COR-L47 (cell line): ENCODE measurements at regions not wholly inside any gene's neighbourhood (a gene's known extent, or its start where the extent isn't known, plus 50 kb on each side); places are given as distances from the start of the nearest gene placed in this dataset.
"Not testable (repeated sequence)": the region's sequence is repeated elsewhere in the genome, so short reads cannot be mapped to it uniquely, and the experiment has no call there.

Experiments used
- DNase-seq: peaks from one replicate; lab custom pipeline; 2025; lab: John Stamatoyannopoulos, UW

DNA sequence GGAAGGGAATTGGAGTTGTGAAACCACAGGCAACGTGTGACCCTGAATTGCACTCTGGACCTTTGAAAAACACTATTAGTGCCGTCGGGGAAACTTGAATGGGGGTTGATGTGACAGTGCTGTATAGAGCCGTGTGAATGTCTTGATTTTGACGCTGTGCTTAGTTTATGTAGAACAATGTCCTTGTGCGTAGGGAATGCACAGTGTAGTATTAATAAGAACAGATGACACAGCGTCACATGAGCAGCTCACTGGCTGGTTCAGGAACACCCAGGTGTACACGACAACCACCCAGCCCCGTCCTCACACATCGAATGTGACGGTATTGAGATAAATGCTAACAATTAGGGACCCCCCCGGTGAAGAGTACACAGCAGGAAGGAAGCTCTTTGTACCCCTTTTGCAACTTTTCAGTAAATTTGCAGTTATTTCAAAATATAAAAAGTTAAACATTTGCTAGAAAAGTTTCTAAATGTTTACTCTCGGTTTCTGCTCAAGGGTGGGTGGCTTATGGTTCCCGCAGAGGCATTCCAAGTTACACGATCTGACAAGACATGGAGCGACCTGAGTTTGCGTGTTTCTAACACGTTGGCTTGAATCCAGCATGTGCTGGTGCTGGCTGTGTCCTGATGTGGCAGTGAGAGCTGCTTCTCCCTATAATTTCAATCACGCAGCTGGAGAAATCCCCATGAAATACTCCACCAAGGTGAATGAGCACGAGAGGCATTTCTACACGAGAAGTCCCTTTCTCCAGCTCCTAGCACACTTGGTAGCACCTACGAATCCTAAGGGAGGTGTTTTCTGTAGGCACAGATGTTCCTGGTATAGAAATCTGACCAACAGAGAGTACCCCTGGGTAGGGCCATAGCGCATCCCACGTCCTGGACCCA is 208.0 kb upstream of the EXOC2 start:
- DNase-seq, result no peak

DNA sequence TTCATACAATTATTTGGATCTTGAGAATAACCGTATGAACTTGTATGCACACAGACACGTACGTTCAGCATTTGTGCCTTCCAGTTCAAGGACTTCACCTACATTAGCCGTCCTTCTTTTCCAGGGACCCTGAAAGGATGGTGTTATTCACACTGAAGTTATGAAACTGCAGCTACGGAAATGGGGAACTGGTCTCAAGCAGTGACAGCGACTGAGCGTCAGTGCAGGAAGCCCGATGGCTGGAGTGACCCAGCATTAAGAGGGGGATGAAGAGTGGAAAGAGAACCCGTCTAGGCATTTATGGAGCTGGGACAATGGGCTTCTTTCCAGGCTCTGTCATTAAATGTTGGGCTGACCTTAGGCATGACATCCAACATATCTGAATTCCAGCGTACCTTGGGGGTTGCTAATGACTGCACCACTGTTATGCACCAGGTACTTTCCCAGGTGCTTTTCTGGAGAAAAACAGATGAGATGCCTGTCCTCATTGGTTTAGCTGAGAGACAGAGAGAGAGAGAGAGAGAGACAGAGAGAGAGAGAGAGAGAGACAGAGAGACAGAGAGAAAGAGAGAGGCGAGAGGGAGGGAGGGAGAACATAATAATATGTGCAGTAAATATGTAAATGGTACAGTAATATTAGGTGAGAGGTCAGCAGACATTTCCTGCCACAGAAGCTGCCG is 204.7 kb upstream of the EXOC2 start:
- DNase-seq, result no peak

DNA sequence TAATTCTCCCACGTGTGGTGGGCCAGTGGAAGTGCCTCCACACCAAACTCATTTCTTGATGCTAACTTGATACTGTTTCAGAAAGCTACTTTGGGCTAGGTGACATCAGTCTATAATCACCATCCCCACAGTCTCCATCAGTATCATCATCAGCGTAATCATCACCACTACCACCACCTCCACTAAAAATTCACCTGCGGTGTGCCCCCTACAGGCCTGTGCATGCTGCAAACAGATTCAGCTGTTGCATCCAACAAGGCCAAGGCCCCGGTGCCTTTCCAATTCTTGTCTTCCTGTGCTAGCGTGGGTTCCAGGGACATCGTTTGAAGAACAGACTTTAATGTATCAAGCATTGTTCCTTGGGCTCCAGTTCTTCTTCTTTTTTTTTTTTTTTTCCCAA is 201.3 kb upstream of the EXOC2 start:
- no peak for DNase-seq

DNA sequence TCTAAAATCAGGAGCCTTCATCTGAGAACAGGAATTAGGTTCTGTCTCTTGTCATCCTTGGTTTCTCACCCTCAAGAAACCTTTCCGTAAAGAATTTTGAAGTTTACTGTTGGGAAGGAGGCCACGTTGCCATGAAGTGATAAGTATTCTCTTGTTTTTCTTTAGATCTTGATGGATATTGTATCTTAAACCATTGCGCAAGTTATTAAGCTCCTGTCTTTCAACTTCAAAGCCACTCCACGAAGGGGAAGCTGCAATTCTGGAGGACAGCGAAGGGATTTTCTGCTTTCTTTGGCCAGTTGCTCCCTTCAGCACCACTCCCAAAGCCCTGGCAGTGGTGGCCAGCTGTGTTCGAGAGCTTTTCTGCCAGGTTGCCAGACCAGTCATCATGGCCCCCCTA is 198.1 kb upstream of the EXOC2 start:
- DNase-seq, result no peak

DNA sequence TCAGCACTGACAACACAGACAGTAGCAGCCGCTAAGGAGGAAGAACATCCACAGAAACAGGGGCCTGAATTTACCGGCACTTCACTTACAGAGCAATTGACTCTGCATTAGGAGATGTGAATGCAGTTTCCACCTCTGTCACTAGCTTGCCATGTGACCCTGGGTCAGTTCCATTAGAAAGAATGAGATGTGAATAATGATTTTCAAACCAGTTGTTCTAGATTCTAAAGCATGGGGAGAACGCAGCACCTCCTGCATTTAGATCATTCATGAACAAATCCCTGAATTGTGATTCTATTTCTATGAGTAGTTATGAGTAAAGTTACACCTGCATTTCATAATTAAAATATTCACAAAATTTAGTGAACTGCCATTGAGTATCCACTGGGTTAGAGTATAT is 197.3 kb upstream of the EXOC2 start:
- no peak for DNase-seq

DNA sequence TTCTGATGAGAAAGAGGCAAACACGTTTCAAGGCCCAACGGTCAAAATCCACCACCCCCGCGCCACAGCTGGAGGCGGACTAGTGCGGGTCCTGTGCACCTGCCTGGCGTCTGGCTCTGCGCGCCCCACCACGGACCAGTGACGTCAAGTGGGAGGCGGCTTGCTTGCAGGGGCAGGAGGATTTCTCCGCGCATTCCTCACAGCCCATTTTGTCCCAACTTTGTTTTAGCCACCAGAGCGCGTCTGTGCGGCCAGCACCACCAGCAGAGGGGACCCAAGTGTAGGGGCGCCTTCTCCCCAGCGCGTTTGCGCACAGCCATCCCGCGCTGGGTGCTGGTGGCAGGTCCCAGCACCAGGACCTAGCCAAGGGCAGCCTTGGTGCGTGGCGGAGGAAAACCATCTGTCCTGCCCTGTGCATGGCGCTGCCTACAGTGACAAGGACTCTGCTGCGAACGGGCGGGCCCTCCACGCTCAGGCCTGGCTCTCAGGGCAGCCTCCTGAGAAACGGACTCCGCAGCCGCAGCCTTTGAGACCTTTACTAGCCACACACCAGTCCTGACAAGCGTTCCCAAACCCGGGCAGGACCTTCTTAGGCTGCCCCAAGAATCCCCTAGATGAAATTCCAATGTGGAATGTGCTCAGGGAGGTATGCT is 194.8 kb upstream of the EXOC2 start:
- no peak for DNase-seq

DNA sequence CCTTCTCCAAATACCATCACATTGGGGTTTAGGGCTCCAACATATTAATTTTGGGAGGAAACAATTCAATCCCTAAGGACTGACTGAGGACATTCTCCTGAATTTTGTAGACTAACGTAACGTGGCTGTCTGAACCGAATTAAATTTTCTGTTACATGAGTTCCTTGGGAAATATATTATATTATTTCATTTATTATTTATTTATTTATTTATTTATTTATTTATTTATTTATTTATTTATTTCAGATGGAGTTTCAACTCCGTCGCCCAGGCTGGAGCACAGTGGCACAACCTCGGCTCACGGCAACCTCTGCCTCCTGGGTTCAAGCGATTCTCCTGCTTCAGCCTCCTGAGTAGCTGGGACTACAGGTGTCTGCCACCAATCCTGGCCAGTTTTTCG is 193.2 kb upstream of the EXOC2 start:
- not testable (repeated sequence) for DNase-seq

DNA sequence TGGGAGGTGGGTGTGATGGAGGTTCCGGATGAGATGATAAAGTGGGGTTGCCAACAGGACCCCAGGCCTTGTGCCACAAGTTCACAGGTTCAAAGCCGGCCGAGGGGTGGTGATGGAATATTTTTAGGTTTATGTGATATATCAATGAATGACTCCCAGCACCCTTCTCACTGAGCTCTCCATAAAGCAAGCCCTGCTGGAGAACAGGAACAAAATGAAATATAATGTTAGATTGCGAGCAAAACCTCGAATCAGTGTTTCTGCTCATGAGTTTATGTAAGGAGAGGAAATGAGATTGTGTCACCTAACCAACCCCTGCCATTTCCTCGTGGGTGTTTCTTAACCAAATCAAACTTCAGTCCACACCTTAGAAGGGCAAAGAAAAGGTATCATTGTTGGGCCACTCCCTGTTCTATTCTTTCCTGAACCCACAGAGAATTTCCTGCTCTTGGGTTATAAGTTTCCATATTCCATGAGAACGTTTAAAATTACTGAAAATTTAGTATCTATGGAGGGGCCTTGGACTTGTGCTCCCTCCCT is 192.2 kb upstream of the EXOC2 start:
- no peak for DNase-seq

DNA sequence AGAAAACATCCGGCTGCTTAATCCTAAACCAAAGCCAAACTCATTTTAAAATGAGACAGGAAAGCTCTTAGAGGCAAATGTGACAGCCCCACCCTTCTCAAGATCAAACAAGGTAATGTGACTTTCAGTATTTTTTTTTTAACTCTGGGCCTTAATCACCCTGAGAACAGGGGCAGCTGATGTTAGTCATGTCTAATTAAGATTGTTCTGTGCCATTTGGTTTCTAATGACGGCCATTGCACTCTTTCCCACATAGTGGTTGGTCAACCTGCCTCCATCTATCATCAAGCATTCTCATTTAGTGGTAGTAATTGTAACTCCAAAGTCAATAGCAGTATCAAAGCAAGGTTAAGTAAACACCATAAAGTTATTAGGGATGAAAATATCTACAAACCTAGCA is 191.6 kb upstream of the EXOC2 start:
- DNase-seq, result no peak

DNA sequence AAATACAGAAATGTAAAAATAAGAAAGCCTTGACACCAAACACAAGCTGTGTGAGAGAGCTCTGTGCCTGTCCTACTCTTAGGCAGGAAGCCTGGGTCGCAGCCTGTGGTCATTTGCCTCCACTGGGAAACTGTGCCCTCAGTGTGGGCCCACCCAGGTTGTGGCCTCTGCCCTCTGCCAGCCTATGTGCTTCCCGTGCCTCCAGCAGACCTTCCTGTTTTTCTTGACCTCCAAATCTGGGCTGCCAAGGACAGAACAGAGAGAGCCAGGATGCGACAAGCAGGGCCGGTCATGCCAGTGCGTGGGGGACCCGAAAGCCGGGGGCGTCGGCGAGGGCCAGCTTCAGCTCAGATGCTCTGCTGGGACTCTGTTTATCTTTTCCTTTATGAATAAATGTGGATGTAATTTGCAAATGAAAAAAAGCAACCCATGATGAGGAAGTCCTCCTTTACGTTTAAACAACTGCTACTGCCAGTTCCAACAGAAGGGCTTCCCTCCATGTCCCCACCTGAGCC is 189.2 kb upstream of the EXOC2 start:
- DNase-seq, result no peak

DNA sequence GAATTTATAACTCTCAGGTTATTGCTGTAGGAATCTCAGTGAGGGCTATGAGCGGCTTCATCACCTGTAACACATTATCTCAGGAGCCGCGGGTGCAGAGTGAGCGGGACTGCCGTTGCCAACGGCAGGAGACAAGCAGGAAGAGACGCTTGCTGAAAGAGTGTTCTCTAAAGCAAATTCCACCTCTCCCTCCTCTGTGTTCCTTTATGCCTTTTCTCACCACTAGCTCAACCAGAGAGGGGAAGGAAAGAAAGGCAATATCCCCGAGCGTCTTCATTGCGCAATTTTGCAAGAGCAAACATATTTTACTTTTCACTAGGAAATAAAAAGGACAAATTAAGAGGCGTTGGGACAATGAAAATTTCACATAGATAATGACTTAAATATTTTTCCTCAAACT is 185.2 kb upstream of the EXOC2 start:
- no peak for DNase-seq

DNA sequence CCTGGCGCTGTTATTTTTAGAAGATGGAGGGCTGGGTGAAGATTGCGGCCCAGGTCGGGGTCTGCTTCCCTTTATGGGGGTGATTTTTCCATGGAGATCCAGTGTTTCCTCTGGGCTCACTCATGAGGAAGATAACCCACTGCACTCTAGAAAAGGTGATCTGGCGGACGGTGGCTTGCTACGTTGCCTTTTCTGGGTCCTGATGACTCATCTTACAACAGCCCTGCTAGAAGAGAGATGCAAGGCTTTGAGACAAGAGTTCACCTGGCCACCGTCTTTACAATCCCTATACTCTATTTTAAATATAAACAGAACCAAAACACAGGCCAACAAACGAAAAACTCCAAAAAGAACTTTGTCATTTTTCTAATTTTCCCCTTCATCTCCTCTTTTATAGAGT is 182.1 kb upstream of the EXOC2 start:
- no peak for DNase-seq

DNA sequence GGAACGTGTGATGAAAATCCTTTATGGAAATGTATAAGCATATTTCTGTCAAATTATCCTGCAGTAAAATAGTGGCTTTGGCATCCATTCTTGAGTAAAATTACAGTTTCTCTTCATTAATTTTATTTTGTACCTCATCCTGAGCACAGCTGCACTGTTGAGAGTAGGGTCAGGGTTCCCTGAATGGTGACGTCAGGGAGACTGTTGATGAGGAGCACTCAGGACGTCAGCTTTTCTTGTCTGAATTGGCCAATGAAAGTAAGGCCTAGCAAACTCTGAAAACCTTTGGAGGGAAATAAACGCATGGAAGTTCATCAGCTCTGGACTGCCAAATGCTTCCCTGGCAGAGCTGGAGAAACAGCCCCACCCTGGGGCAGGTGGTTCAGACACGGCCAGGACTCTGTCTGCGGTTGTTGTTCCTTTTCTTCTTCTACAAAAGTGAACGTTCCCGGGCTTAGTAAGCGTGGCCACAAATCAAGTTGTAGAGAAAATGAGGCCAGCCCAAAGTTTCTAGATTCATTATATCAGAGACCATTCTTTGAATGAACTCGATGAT is 179.7 kb upstream of the EXOC2 start:
- DNase-seq, result no peak

DNA sequence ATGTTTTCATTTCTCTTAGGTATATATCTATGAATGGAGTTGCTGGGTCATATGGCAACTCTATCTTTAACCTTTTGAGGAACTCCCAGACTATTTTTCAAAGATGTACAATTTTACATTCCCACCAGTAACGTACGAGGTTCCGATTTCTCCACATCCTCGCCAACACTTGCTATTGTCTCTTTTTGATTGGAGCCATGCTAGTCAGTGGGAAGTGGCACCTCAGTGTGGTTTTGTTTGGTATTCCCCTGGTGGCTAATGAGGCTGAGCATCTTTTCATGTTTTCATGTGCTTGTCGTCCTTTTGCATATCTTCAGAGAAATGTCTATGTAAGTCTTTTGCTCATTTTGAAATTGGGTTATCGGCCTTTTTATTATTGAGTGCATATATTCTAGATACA is 178.6 kb upstream of the EXOC2 start:
- no peak for DNase-seq

DNA sequence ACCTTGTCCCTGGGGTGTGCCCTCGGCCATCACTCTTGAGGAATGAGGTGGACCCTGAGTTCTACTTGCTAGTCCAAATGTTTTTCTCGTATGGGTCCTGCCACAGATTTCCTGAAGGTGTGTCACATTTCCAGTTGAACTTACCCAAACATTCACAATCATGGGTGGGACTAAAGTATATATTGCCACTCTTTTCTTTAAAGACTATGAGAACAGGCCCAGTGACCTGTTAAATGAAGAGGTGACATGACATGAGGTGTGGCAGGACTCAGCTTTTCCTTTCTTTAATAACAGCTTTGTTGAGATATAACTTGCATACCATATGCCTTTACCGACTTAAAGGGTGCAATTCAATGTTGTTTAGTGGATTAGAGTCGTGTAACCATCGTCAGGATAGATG is 177.2 kb upstream of the EXOC2 start:
- no peak for DNase-seq

DNA sequence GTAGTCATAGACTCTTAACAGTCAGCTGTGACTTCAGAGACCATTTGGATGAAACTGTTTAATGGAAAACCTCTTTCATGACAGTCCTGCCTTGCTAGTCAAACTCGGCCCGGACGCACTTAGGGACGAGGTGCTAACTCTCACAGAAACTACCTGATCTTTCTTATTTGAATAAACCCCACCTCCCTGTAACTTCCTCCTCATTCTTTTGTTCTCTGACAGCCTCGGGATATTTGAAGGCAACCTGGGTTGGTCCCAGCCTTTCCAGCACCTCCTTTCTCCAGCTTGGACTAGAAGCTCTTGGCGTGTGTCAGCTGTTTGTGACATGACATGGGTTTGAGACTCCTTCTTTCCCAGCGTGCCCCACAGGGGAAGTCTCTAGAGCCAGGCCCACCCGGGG is 175.3 kb upstream of the EXOC2 start:
- no peak for DNase-seq

DNA sequence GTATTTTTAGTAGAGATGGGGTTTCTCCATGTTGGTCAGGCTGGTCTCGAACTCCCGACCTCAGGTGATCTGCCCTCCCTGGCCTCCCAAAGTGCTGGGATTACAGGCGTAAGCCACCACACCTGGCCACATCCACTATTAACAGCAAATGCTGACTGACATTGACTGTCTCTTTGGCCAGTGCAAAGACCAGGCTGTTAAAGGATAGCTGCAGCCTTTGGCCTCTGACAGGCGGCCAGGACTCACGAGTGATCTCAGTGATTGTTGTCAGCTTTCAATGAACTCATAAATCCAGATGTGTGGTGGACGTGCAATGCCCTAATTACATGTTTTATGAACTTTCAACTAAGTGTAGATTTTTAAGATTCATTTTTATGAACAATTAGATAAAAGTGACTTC is 174.4 kb upstream of the EXOC2 start:
- DNase-seq, result no peak

DNA sequence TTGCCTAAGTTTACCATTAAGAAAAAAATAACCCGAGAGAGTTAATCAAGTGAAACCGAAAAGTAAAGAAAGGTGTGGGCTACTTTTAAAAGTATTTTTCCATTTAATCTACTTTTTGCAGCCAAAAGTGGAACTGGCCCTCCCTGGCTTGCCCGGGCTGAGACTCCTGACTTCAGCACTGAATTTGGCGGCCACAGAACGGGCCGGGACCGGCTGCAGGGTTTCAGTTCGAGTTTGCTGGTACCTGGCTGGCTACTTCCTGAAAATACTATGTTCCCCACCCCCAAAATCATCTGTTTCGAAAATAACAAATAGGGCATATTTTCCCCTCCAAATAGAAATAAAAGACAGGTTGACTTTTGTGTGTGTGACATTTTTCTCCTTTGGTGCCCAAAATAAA is 173.4 kb upstream of the EXOC2 start:
- DNase-seq, result no peak

DNA sequence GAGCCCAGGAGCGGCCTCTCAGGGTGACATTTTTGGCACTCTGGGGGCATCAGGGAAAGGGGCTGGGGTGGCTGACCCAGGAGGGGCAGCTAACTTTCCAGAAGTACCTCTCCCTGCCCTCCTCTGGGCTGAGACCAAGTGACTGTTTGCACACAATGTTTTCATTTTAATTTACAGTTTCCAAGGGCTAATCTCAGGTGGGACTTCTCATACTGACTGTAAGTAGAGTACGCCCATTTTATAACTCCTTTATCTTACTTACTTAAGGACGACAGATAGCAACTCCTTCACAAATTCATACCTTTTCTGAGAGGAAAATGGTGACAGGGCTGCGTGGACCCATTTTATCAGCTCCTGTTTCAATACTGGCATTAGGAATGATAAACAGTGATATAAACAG is 172.9 kb upstream of the EXOC2 start:
- DNase-seq, result no peak

DNA sequence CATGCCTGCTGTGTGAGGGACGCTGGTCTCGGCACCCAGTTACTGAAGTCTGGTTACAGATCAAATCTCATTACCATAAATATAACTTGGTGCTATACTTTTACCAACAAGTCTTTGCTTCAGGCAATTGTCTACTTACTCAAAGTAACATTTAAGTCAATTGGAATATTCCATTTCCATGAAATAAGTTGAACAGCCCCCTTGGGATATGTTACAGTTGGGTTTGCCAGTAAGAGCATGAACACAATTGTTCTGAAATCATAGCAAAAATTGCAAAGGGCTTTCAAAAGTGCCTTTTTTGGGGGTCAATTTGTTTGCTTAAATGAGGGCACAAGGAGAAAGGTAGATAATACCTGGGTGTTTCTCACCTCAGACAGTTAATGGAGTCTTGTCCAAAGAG is 170.9 kb upstream of the EXOC2 start:
- DNase-seq, result no peak

DNA sequence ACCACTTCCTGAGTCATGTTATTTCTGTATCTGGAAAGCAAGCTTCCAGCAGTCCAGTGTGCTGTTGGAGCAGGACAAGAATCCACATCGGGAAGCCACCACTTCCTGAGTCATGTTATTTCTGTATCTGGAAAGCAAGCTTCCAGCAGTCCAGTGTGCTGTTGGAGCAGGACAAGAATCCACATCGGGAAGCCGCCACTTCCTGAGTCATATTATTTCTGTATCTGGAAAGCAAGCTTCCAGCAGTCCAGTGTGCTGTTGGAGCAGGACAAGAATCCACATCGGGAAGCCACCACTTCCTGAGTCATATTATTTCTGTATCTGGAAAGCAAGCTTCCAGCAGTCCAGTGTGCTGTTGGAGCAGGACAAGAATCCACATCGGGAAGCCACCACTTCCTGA is 170.2 kb upstream of the EXOC2 start:
- not testable (repeated sequence) for DNase-seq

DNA sequence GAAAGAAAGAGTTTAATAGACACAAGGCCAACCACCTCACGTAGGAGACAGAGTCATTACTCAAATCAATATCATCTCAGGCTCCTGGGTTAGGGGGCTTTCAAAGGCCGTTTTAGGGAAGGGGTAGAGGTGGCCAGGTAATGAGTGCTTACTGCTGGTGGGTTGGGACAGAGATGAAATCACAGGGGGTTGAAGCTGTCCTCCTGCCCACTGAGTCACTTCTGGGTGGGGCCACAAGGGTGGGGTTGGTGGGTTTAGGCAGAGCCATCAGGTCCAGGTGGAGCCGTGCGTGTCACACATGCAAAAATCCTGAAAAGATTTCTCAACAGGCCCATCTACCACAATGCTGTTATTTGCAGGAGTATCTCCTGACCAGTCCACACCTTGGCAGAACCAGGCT is 167.0 kb upstream of the EXOC2 start:
- no peak for DNase-seq
